HG03097 (cell line): ENCODE measurements at regions not wholly inside any gene's neighbourhood (a gene's known extent, or its start where the extent isn't known, plus 50 kb on each side); places are given as distances from the start of the nearest gene placed in this dataset.

Experiments used
- ATAC-seq: cut with Tn5 transposase; IDR thresholded peaks from one replicate; pipeline ENCODE4 v1.9.1; 2021; ENCODE audit not compliant: unreplicated experiment, low FRiP score

DNA sequence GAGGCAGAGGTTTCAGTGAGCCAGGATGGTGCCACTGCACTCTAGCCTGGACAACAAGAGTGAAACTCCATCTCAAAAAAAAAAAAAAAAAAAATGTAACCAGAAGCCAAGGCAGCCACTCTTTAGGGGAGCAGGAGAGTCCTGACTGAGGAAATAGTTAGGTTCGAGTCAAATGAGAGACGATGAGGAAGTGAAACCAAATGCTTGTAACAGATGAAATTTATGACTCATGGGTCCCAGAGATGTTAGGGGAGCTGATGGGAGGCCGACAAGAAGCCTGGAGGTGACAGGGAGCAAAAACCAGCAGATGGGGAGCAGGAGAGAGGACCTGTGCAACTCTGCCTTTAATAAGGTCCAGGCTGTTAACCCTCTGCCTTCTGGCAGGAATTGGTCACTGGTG, 756.1 kb upstream of the DDX18 start:
- no peak for ATAC-seq

DNA sequence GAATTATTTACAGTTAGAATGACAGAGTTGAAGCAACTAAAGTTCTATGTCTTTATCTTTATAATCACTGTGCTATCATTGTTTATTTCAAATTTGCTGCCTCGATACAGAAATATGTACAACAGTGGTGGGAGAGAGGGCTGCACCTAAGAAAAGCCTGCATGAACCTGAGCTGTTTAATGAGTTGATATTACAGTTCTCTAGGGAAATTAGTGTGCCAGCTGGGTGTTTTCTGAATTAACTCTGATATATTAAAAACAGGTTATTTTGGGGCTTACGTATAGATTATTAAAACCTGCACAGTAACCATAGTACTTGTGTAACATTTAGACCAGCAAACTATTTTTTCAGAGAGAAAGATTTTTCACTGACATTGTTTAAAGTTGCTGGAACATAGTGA, 750.5 kb upstream of the DDX18 start:
- ATAC-seq, result no peak

DNA sequence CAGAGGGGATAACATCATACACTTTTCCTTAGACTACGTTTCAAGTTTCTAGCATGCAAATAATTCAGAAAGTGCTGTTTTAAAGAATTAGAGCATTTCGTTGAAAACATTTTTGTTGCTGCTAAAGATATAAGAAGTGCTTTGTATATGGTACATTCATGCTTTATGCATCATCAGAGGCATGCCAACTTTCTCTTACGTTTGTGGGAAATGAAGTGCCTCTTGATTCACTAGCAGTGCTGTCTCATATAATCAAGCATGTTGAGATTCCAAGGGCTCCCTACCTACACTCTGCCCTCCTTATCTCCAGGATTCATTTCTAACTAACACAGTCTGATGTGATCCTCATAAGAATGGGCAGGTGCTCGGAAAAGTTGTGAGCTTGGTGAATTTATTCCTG, 748.6 kb upstream of the DDX18 start:
- no peak for ATAC-seq

DNA sequence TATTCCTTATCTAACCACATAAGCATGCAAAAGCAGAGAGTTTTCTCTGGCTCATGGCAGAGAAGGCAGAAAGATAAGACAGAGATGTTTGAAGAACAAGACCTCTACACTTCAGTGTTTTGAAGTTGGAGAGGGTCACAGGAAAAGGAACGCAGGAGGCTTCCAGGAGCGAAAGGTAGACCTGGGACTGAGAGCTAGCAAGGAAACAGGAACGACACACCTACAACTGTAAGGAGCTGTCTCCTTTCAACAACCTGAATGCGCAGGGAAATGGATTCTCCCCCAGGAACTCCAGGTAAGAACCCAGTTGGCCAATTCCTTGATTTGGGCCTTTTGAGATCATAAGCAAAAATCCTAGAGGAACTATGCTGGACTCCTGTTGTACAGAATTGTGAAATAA, 746.6 kb upstream of the DDX18 start:
- no peak for ATAC-seq

DNA sequence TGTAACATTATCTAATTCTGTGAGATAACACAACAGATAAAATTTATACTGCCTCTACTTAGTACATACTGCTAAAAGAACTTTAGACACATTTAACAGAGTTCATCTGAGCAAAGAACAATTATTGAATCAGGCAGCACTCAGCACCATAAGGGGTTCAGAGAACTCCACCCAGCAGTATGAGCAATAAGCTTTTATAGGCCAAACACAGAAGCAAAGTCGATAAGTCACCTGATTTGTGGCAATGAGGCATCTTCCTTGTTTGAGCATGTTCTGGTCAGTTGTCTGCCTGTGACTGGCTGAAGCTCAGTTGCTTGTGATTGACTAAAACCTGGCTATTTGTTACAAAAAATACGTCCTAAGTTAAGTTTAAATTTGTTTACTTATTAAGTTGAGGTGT, 746.1 kb upstream of the DDX18 start:
- no peak for ATAC-seq

DNA sequence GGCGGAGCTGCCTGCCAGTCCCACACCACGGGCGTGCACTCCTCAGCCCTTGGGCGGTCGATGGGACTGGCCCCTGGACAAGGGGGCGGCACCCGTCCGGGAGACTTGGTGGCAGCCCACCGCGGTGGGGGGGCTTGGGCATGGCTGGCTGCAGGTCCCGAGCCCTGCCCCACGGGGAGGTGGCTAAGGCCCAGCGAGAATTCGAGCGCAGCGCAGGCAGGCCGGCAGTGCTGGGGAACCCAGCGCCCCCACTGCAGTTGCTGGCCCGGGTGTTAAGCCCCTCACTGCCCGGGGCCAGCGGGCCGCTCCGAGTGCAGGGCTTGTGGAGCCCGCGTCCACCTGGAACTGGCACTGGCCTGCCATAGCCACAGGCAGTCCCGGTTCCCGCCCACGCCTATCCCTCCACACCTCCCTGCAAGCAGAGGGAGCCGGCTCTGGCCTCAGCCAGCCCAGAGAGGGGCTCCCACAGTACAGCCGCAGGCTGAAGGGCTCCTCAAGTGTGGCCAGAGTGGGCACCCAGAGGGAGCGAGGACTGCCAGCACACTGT, 742.9 kb upstream of the DDX18 start:
- ATAC-seq, result no peak

DNA sequence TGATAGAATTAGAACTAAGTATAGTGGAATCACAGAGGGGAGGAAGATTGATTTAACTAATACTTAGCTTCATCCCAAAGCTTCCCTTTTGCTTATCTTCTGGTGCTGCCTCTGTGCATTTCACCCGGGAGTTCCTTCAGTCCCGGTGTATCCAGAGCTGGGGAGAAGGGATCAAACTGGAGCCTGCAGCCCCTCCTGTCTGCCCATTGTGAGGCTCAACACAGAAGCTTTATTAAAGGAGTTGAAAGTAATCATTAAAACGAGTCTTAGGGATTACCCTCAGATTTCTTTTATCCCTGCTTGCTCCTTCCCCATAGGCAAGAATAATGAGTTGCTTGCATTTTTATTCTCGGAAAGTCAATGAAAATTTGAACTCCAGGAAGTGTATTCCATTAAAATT, 739.7 kb upstream of the DDX18 start:
- no peak for ATAC-seq

DNA sequence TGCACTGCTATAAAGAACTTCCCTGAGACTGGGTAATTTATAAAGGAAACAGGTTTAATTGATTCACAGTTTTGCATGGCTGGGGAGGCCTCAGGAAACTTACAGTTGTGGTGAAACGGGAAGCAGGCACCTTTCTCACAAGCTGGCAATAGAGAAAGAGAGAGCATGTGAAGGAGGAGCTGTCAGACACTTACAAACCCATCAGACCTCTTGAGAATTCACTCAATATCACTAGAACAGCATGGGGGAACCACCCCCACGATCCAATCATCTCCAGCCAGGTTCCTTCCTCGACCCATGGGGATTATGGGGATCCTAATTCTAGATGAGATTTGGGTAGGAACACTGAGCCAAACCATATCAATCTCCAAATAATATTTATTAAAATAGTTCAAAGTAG, 729.2 kb upstream of the DDX18 start:
- no peak for ATAC-seq

DNA sequence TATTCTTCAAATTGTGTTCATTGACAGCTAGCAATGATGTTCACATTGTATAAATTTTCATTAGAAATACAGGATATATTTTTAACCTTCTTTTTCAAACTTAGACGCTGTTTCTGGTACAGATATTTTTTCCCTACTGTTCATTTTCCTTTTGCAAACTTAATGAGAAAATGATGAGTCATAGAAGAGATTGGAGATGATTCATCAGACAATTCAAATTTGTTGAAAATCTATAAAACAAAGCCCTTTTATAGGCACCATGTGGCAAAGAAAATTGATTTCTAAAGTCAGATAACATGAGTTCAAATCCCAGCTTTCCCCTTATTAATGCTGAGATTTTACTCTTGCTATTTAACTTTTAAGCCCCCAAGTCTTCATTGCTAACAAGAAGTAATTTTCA, 728.8 kb upstream of the DDX18 start:
- ATAC-seq, result no peak

DNA sequence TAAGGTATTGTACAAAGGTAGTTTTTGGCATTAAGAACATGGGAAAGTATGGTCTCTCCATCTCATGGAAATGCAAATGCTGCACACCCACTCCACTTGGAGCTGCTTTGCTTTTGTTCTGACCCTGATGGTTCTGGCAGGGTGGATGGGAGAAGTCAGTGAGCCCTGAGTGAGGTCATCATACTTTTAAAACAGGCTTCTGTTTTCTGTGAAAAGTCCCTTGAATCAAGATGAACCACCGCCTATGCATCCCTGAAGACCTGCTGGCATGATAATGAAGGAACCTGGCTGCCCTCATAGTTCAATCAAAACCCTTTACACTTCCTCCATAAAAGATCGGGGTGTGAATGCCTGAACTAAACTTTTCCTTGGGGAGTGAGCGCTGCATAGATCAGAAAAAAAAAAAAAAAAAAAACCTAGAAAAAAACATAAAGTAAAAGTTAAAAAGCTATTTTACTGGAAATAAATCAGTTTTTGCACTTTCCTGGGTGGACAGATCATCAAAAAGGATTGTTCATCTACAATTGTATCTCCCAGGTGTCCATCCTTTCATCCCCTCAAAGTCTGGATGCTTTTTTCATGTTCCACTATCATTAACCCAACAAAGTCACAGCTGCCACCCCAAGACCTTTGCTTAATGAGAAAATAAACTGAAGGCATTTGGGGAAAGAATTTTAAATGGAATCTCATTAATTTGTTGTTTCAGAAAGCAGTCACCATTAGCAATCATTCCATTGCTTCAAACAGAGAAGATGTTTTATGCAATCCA, 728.1 kb upstream of the DDX18 start:
- ATAC-seq, result no peak

DNA sequence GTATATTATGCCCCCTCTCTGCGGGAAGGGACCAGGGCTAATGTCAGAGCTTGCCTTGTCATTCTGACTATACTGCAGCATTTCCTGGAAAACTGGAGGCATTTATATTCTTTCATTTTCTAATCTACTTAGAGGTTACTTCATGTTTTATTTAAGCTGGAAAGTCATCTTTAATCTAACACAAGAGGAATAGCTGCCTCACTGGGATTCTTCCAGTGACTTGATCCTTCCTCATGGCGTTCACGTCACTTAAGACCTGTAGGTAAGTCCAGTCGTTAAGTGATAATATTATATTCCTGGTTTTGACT, 727.6 kb upstream of the DDX18 start:
- no peak for ATAC-seq

DNA sequence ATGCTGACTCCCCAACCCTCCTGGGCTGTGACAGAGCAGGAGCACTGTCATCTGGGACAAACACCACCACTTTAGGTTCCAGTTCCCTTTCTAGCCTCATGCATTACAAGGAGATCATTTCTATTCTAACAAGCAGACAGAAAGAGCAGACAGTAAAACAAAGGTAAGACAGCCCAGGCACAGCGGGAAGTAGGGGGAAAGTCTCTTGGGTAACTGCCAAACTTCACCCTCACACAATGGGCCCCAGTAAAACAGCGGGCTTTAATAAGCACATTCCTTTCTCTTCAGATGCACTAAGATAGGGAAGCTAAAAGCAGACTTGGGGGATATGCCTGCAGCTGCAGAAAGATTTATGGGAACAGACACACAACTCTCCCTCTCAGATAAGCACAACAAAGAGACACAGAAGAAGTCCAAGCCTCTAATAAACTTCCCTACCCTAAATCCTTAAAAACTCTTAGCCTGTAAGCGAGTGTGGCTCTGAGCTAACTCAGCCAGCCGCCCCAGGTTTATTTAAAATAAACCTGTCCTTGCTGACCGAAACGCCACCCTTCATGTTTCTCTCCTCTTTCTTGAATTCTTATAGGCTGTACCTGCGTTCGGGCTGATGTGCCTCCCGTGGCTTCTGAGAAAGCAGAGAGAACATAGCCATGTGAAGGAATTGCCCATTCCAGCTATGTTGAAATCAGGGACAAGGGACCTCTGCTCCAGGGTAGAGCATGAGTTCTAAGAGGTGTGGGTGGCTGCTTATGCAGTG, 726.8 kb upstream of the DDX18 start:
- no peak for ATAC-seq

DNA sequence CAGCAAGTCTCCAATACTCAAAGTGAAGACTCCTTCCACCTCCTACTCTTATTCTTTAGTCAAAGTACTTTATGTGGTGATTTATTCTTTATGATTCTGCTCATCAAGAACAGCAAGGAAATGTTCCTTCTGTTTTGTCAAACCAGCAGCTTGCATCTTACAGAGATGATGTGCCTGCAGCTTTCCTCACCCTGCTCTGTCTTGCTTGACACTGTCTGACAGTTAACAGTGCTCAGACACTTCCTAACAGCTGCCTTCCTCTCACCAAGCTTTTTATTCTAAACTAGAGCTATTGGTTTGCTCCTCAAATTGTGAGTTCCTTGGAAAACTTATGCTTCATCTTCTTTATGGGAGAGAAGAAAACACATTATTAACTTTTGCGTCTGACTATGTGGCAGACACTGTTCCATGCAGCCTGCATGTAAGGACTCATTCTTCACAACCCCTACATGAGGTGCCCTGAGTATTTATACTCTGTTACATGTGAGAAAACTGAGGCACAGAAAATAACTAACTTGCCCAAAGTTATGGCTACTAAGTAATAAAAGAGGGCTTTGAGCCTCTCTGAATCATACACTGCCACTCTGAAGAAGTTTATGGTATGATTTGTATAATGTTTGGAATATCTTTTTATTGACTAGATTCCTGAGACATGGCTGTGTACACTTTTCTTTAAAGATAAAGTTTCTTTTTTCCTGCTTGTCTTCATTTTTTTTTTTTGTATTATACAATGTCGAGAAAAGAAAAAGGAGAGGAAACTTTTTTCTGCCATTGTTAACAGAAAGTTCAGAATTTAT, 723.3 kb upstream of the DDX18 start:
- ATAC-seq, result no peak

DNA sequence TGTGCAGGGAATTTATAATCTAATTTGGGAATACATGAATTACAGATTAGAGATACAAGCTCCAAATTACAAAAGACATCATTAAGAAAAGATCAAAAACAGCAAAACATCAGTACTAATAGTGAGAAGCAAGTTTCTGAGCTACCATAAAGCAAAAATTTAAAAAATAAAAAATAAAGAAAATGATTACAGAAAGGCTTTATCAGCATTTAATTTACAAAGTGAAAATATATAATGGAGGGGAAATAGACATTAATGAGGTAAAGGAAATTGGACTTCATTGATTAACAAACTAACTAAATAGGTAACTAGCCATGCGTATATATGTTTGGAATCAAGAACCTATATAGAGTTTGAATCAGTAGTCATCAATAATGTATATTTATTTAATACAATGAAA, 712.9 kb upstream of the DDX18 start:
- ATAC-seq, result no peak

DNA sequence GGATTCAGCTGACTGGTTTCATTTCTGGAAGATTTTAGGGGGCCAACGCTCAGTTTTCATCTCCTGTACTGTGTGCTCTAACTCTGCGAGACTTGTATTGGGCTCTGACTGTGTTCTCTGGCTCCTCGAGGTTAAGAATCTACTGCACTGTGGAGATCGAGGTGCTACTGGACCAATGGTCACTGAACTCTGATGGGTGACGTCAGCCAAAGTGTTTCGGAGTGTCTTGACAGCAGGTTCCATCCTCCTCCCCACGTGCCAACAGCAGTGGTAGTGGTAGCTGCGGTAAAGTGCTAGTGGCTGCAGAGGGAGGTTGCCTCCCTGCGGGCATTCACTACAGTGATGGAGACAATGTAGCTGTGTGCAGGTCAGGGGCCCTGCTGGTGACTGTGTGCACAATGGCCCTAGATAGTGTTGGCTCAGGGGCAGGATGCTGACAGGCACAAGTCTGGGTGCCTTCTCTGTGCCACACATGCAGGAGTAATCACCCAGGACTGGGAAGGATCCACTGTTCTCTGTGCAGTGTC, 705.7 kb upstream of the DDX18 start:
- ATAC-seq, result no peak

DNA sequence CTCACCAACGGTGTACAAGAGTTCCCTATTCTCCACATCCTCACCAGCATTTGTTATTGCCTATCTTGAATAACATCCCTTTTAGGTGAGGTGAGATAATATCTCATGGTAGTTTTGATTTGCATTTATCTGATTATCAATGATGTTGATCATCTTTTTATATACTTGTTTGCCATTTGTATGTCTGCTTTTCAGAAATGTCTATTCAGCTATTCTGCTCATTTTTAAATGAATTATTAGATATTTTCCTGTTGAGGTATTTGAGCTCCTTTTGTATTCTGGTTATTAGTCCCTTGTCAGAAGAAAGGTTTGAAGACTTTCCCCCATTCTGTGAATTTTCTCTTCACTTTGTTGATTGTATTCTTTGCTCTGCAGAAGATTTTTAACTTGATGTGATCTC, 695.5 kb upstream of the DDX18 start:
- no peak for ATAC-seq

DNA sequence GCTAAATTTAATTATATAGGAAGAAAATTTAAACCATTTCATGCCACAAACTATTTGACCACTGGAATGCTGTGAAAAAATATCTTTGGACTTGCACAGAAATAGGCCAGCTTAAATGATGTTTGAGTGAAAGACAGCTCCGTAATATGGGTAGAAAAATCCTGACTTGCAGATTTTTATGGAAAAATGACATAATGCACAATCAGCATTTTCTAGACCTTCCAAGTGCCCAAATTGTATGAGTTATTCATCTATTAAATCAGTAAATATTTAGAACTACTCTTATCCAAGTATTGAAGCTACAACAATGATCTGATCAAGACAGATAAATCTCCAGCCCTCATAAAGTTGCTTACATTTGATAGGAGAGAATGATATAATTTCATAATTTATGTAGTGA, 691.1 kb upstream of the DDX18 start:
- no peak for ATAC-seq

DNA sequence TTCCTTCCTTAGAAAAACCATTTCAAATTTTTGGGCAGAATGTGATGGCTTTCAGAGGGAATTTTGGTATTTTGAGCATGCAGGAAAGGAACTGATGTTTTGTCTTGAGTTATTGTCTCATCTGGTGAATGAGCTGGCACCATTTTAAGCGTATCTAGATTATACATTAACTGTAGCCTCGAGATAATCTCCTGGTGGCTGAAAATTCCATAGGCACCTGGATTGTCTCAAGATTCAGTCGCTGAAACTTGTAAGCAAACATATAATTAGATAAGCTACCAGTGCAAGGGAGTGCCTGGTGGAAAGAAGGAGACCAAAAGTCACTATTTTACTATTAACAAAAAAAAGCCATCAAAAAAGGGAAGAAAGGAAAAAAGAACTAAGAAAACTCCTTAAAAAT, 687.8 kb upstream of the DDX18 start:
- ATAC-seq, result no peak

DNA sequence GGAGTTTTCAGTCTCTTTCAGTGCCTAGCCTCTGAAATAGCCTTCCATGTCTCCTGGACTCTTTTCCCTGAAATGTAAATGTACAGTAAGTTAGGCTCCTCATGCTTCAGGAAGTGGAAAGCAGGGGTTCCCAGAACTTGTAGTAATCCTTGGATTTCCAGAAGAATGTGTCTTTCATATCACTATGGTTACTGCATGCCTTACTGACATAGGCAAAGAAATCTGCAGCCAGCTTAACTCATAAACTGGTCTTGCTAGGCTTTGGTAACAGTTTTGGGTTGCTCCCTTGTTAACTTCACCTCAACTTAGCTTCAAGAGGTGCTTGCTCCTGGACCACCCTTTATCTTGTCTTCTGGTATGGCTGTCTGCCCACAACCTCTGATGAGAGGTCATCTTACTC, 686.8 kb upstream of the DDX18 start:
- ATAC-seq, result no peak

DNA sequence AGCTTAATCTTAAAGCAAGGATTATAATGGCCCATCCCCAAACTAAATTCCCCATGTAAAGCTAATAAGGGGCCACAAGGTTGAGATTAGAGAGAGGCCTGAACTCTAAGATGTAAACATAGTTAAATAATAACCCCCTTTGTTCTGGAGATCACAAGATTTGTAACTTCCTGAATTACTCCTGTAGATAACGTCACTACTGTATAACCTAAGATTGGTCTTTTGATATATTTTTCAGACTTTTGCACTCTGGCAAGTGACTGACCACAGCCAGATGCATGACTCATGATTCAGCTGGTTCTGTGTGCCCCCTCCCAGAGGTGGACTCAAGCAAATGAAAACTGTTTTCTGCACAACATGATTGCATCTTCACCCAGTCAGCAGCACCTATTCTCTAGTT, 686.0 kb upstream of the DDX18 start:
- ATAC-seq, result no peak

DNA sequence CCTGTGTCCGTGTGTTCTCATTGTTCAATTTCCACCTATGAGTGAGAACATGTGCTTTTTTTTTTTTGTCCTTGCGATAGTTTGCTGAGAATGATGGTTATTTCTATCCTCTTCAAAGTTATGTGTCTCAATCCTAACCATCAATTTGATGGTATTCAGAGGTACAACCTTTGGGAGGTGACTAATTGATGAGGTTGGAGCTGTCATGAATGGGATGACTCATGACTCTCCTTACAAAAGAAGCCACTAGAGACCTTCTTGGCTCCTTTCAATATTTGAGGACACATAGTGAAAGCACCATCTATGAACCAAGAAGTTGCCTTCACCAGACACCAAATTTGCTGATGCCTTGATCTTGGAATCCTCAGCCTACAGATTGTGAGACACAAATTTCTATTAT, 677.1 kb upstream of the DDX18 start:
- no peak for ATAC-seq
